Vagina (tissue), 2 donors: ENCODE measurements at regions not wholly inside any gene's neighbourhood (a gene's known extent, or its start where the extent isn't known, plus 50 kb on each side); places are given as distances from the start of the nearest gene placed in this dataset.
A peak's percentile ranks its signal among the peaks of the same experiment; 100 is the strongest.

Experiments used
- DNase-seq, 2 donors: peaks; one replicate each; pipeline ENCODE4 v3.0.0-alpha.2; 2017; ENCODE audit errors: extremely low spot score in 2 of 2
- H3K27ac ChIP-seq: fragments of 200-600 bp; sonication (generic); one replicate; pipeline ENCODE4 v1.5.1; 2019
- H3K27me3 ChIP-seq: fragments of 200-600 bp; sonication (generic); one replicate; pipeline ENCODE4 v1.5.1; 2019
- H3K36me3 ChIP-seq, 2 donors: fragments of 200-600 bp; sonication (generic); one replicate each; pipeline ENCODE4 v1.5.1; 2017 to 2019
- H3K4me1 ChIP-seq: fragments of 200-600 bp; sonication (generic); one replicate; pipeline ENCODE4 v1.5.1; 2019
- H3K4me3 ChIP-seq, 2 donors: fragments of 200-600 bp; sonication (generic); 1 replicate in 1 of 2; 2 replicates in 1 of 2; pipeline ENCODE4 v1.5.1; 2016 to 2019
- H3K9me3 ChIP-seq: fragments of 200-600 bp; sonication (generic); one replicate; pipeline ENCODE4 v1.5.1; 2019
- POLR2A ChIP-seq, 2 donors: fragments of 450-650 bp; IDR thresholded peaks; one replicate each; pipeline ENCODE4 v1.6.1; 2017; ENCODE audit warnings: antibody characterized with exemption in 2 of 2, mild to moderate bottlenecking in 2 of 2, moderate library complexity in 2 of 2
- POLR2AphosphoS5 ChIP-seq, 2 donors: sonication (generic); formaldehyde crosslinking; IDR thresholded peaks; one replicate each; pipeline ENCODE4 v1.9.0; 2017; ENCODE audit warnings: antibody characterized with exemption in 2 of 2, mild to moderate bottlenecking in 2 of 2, low read depth in 1 of 2; ENCODE audit not compliant: insufficient read depth in 1 of 2
- intact Hi-C: fragments of 100-400 bp; cut with DNase I; formaldehyde crosslinking; loops from one replicate; pipeline ENCODE4 v1.15.1; 2023
- TF ChIP-seq, protein P1 (sequence below), 3 experiments: fragments of 450-650 bp in 2 of 3; fragments of 200-600 bp in 1 of 3; sonication (generic) in 1 of 3; IDR thresholded peaks; one replicate each; pipeline ENCODE4 v1.5.1; 2017 to 2019; ENCODE audit warnings: antibody characterized with exemption in 3 of 3, mild to moderate bottlenecking in 2 of 3, moderate library complexity in 2 of 3

DNA sequence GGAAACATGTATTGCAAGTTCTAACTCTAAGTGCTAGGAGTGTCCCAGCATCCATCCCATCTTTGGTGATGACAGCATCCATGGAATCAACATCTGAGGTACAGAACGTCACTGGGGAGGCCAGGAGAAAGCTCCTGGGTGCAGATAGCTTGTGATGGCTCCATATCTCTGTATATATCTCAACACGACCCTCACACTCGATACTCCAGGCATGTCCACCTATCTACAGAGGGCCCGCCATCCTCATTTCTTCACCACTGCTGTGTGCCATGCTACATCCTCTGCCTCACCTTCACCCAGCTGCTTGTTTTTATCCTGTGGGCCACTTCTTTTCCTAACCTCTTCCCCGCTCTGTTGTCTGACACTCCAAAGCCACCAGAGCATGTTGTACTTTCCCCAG lies 100.4 kb upstream of the SERP2 start:
- Histone ChIP-seq H3K4me3 (no peak overlapping the region), H3K27ac (peak overlapping the region; percentile 87), H3K9me3 (no peaks in the 10 kb centered on the region), H3K4me1 (peaks cover 29% of the 10 kb centered on the region), H3K36me3 (no peaks in the 10 kb centered on the region), H3K27me3 (no peaks in the 10 kb centered on the region)
- DNase-seq: no peak
- intact Hi-C loops: loop anchor here (5.0 to 10.0 kb wide), 3 partner anchors 36 to 218 kb away; no protein-coding TSS in a partner anchor
- no peak for TF ChIP-seq POLR2AphosphoS5 (IDR thresholded peaks at IDR 0.05; ENCODE audit: insufficient read depth in 1 of 2, low read depth in 1 of 2)
- TF ChIP-seq, protein P1, sequence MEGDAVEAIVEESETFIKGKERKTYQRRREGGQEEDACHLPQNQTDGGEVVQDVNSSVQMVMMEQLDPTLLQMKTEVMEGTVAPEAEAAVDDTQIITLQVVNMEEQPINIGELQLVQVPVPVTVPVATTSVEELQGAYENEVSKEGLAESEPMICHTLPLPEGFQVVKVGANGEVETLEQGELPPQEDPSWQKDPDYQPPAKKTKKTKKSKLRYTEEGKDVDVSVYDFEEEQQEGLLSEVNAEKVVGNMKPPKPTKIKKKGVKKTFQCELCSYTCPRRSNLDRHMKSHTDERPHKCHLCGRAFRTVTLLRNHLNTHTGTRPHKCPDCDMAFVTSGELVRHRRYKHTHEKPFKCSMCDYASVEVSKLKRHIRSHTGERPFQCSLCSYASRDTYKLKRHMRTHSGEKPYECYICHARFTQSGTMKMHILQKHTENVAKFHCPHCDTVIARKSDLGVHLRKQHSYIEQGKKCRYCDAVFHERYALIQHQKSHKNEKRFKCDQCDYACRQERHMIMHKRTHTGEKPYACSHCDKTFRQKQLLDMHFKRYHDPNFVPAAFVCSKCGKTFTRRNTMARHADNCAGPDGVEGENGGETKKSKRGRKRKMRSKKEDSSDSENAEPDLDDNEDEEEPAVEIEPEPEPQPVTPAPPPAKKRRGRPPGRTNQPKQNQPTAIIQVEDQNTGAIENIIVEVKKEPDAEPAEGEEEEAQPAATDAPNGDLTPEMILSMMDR (IDR thresholded peaks at IDR 0.05): no peak
- no peak for TF ChIP-seq POLR2A (IDR thresholded peaks at IDR 0.05)

DNA sequence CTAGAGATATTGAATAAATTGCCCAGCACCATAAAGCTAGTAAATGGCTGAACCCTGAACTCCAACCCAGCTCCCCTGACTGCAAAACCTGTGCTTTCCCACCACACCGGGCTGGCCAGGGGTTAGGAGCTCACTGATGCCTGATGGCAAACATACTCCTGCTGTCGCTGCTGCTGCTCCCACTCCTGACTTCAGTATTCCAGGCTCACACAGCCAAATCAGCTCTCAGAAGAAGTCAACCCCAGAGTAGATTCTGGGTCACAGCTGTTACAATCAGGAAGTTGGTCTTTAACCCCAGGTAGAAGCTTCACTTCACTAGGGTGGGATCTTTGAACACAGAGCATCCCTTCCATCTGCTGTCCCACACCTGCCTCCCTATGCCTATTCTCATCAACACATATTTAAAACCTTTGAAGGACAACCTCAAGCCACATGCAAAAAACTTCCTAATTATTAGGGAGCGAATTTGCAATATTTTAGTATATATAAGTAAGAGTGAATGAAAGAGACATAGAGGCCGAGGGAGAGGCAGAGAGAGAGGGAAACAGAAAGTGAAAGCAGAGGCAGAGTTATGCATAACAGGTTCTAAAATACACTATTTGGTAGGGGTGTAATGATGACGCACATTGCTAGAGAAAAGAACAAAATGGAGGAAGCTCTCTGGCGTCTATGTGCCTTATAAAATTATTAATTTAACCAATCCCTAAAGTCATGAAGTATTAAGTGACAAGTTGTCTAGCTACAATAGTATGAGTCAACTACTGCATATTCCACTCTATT lies 99.4 kb upstream of the SERP2 start:
- Histone ChIP-seq H3K27ac (peak overlapping the region; percentile 87), H3K4me1 (peaks cover 28% of the 10 kb centered on the region), H3K4me3 (peak overlapping the region; percentile 14 to 16), H3K27me3 (no peaks in the 10 kb centered on the region), H3K36me3 (no peaks in the 10 kb centered on the region), H3K9me3 (no peaks in the 10 kb centered on the region)
- TF ChIP-seq, protein P1 (IDR thresholded peaks at IDR 0.05): no peak
- TF ChIP-seq POLR2AphosphoS5 (IDR thresholded peaks at IDR 0.05; ENCODE audit: insufficient read depth in 1 of 2, low read depth in 1 of 2): peak; percentile 29 to 97
- peak in 1 of 2 donors; percentile 3 for TF ChIP-seq POLR2A (IDR thresholded peaks at IDR 0.05)
- no peak for DNase-seq
- intact Hi-C loops: loop anchor here (5.0 to 10.0 kb wide), 3 partner anchors 37 to 219 kb away; no protein-coding TSS in a partner anchor

DNA sequence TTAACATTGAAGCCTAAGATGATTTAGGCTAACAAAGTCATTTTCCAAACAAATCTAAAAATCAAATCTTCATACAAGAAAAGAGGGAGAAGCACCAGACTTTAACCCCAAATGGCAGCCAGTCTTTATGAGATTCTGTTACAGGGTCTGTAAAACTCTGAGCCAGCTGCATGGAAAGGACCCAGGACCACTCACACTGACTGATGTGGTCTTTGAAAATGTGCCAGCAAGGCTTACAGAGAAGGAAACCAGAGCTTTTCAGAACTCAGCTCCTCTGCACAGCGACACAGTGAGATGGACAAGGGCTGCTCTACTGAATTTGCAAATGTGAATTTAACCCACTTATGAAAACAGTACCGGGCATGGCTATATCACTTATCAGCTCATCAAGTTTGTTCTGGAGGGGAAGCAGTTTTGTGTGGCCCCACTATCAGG lies 98.8 kb upstream of the SERP2 start:
- Histone ChIP-seq H3K4me3 (peak overlapping the region; percentile 14 to 16), H3K27ac (peak overlapping the region; percentile 87), H3K27me3 (no peaks in the 10 kb centered on the region), H3K4me1 (peaks cover 28% of the 10 kb centered on the region), H3K36me3 (no peaks in the 10 kb centered on the region), H3K9me3 (no peaks in the 10 kb centered on the region)
- intact Hi-C loops: loop anchor here (5.0 to 10.0 kb wide), 3 partner anchors 37 to 220 kb away; no protein-coding TSS in a partner anchor
- TF ChIP-seq POLR2AphosphoS5 (IDR thresholded peaks at IDR 0.05; ENCODE audit: insufficient read depth in 1 of 2, low read depth in 1 of 2) (no peak), POLR2A (IDR thresholded peaks at IDR 0.05) (no peak)
- TF ChIP-seq, protein P1 (IDR thresholded peaks at IDR 0.05): no peak
- no peak for DNase-seq

DNA sequence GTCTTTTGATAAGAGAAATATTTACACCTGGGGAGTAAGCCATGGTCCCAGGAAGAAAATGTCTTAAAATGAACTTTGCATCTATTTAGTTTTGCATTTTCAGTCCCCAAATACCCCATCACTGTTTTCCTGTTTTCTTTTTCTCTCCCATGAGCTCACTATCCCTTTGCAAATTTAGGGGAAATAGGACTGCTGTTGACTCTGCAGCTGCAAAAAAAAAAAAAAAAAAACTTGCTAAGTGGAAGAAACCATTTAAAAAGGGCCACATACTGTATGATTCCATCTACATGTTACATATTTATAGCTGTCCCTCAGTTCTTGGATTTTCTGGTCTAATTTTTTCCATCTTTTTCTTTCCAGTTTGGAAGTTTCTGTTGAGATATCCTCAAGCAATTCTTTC lies 98.2 kb upstream of the SERP2 start:
- no peak for DNase-seq
- H3K27me3 ChIP-seq: no peaks in the 10 kb centered on the region
- H3K4me3 ChIP-seq: no peak overlapping the region
- peaks cover 27% of the 10 kb centered on the region for H3K4me1 ChIP-seq
- intact Hi-C loops: loop anchor here (10.0 kb wide), 1 partner anchor 221 kb away; no protein-coding TSS in a partner anchor
- peak overlapping the region; percentile 87 for H3K27ac ChIP-seq
- TF ChIP-seq POLR2A (IDR thresholded peaks at IDR 0.05) (no peak), POLR2AphosphoS5 (IDR thresholded peaks at IDR 0.05; ENCODE audit: insufficient read depth in 1 of 2, low read depth in 1 of 2) (no peak)
- TF ChIP-seq, protein P1 (IDR thresholded peaks at IDR 0.05): no peak
- no peaks in the 10 kb centered on the region for H3K36me3 ChIP-seq
- no peaks in the 10 kb centered on the region for H3K9me3 ChIP-seq

DNA sequence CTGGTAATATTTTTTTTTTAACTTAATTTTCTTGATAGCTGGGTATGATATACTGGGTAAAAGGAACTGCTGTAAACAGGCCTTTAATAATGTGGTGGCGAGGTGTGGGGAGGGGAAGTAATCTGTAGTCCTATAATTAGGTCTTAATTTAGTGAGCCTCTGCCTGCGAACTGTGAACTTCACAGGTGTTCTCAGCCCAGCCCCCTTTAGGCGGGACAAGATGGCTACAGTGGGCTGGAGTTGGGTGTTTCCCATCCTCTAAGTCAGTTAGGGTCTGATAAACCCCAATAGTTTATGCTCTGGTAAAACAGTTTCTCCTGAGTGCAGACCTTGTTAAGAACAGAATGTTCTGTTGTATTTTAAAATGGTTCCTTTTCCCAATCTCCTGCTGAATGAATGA lies 97.6 kb upstream of the SERP2 start:
- H3K4me1 ChIP-seq: peaks cover 23% of the 10 kb centered on the region

More for the DNA sequence above, 97.6 kb upstream of the SERP2 start:
- H3K36me3 ChIP-seq: no peaks in the 10 kb centered on the region
- TF ChIP-seq POLR2AphosphoS5 (IDR thresholded peaks at IDR 0.05; ENCODE audit: insufficient read depth in 1 of 2, low read depth in 1 of 2) (no peak), POLR2A (IDR thresholded peaks at IDR 0.05) (no peak)
- TF ChIP-seq, protein P1 (IDR thresholded peaks at IDR 0.05): no peak
- no peaks in the 10 kb centered on the region for H3K9me3 ChIP-seq
- no peak overlapping the region for H3K4me3 ChIP-seq
- intact Hi-C loops: loop anchor here (10.0 kb wide), 1 partner anchor 221 kb away; no protein-coding TSS in a partner anchor
- no peaks in the 10 kb centered on the region for H3K27me3 ChIP-seq
- H3K27ac ChIP-seq: no peak overlapping the region
- DNase-seq: no peak
